HG03064 (cell line): ENCODE measurements at regions not wholly inside any gene's neighbourhood (a gene's known extent, or its start where the extent isn't known, plus 50 kb on each side); places are given as distances from the start of the nearest gene placed in this dataset.

Source experiments
- ATAC-seq: cut with Tn5 transposase; IDR thresholded peaks from one replicate; pipeline ENCODE4 v1.9.1; 2021; ENCODE audit warnings: low read depth; ENCODE audit not compliant: unreplicated experiment

DNA sequence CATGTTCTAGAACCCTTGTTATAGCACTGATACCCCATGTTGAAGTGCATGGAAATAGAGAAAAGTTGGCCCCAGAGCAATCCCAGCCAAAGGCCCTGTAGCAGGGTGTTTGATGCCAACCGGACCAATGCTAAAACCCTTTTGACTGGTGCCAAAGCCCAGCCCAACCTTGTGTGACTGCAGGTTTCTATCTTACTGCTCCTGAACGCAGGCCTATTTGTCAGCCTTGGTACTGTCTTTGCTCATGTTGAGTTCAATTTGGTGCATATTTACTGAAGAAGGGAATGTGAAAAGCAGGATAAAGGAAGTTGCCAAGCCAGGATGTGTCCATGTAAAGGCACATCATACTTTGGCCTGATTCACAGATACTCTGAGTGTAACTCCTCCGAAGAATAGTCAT is 51.7 kb upstream of the NFASC start:
- ATAC-seq: no peak

DNA sequence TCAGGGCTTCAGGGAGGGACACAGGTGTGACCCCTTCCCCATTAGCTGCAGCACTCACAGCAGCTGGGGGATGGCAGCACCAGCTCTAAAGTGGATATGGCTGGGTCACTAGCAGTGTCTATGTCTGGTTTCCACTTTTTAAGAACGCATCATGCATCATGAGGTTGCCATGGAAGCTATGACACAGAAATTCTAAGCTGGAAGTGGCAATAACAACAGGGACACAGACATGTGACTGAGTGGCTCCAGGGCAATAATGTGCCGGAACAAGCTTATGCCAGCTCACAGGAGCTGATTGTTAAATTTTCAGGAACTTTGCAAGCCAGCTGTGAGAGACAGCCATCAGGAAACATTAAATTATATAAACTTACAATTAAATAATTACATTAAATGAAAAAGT is 51.2 kb upstream of the NFASC start:
- ATAC-seq: no peak
